DND-41 (cell line): ENCODE measurements at regions not wholly inside any gene's neighbourhood (a gene's known extent, or its start where the extent isn't known, plus 50 kb on each side); places are given as distances from the start of the nearest gene placed in this dataset.
A peak's percentile ranks its signal among the peaks of the same experiment; 100 is the strongest.

Source experiments
- ATAC-seq: fragments of 200-7000 bp; cut with Tn5 transposase; 3 replicates; pipeline ENCODE4 v1.9.1; 2021; ENCODE audit warnings: low read depth; ENCODE audit not compliant: insufficient read depth
- DNase-seq: peaks from one replicate; pipeline ENCODE4 v3.0.0-alpha.2; 2020
- H2AFZ ChIP-seq: 2 replicates; pipeline ENCODE4 v1.6.0; 2012; ENCODE audit warnings: low read depth, low read length
- H3K27ac ChIP-seq: 2 replicates; pipeline ENCODE4 v1.5.1; 2012; ENCODE audit warnings: low read length, inconsistent platforms
- H3K27me3 ChIP-seq: fragments of 200-600 bp; sonication (generic); 2 replicates; pipeline ENCODE4 v1.6.0; 2012; ENCODE audit warnings: low read length, mild to moderate bottlenecking, inconsistent platforms; ENCODE audit not compliant: insufficient read depth, poor library complexity
- H3K36me3 ChIP-seq: 2 replicates; pipeline ENCODE4 v1.5.1; 2012; ENCODE audit warnings: low read length, inconsistent platforms; ENCODE audit not compliant: insufficient read depth
- H3K4me1 ChIP-seq: 2 replicates; pipeline ENCODE4 v1.5.1; 2012; ENCODE audit warnings: mild to moderate bottlenecking, low read length; ENCODE audit not compliant: insufficient read depth
- H3K4me2 ChIP-seq: 2 replicates; pipeline ENCODE4 v1.6.0; 2012; ENCODE audit warnings: mild to moderate bottlenecking, moderate library complexity, low read length, inconsistent platforms; ENCODE audit not compliant: insufficient read depth
- H3K4me3 ChIP-seq, 2 experiments: fragments of 200-600 bp in 1 of 2; shearing (Covaris generic) in 1 of 2; 2 replicates each; pipeline ENCODE4 v1.5.1; 2012 to 2016; ENCODE audit warnings: inconsistent platforms in 2 of 2, low read length in 2 of 2, mild to moderate bottlenecking in 2 of 2, low read depth in 1 of 2, moderate library complexity in 1 of 2
- H3K79me2 ChIP-seq: 2 replicates; pipeline ENCODE4 v1.6.0; 2012; ENCODE audit warnings: low read length, inconsistent platforms; ENCODE audit not compliant: insufficient read depth
- H3K9ac ChIP-seq: 2 replicates; pipeline ENCODE4 v1.6.0; 2012; ENCODE audit warnings: low read depth, mild to moderate bottlenecking, inconsistent platforms, low read length, moderate library complexity
- H3K9me3 ChIP-seq: 2 replicates; pipeline ENCODE4 v1.5.1; 2012; ENCODE audit warnings: low read length, moderate library complexity, mild to moderate bottlenecking, inconsistent platforms; ENCODE audit not compliant: insufficient read depth, severe bottlenecking
- H4K20me1 ChIP-seq: 2 replicates; pipeline ENCODE4 v1.6.0; 2012; ENCODE audit warnings: low read length; ENCODE audit not compliant: insufficient read depth
- CTCF ChIP-seq: IDR thresholded peaks from 2 replicates; pipeline ENCODE4 v1.5.1; 2012; ENCODE audit warnings: borderline replicate concordance, low read length, moderate library complexity, mild to moderate bottlenecking; ENCODE audit not compliant: poor library complexity, severe bottlenecking; ENCODE audit errors: extremely low read depth
- EZH2 ChIP-seq: IDR thresholded peaks from 3 replicates; pipeline ENCODE4 v1.6.1; 2012; ENCODE audit warnings: borderline replicate concordance, low read depth, mild to moderate bottlenecking, moderate library complexity, low read length, inconsistent platforms; ENCODE audit not compliant: severe bottlenecking

DNA sequence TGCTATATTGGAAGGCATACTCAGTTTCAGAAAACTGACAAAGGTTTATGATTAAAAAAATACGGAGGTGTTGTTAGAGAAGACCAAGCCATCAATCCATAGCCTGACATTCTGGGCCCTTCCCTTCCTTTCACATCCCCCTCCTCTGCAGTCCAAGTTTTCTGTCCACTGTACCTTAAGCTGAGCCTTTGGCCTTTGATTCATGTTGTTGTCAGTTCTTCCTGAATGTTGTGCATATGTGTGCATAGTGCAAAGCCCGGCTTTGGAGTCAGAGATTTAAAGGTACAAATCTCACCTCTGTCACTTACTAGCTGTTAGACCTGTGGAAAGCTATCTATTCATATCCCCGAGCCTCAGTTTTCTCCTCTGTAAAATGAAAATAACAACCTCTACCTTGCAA, 104.9 kb upstream of the AGBL1 start:
- ATAC-seq, result no peak
- no peak for DNase-seq
- no peaks in the 10 kb centered on the region for H3K4me1 ChIP-seq
- H4K20me1 ChIP-seq, result no peaks in the 10 kb centered on the region
- H3K36me3 ChIP-seq, result no peaks in the 10 kb centered on the region
- TF ChIP-seq CTCF (no peak), EZH2 (no peak)
- no peak overlapping the region for H2AFZ ChIP-seq
- no peak overlapping the region for H3K9ac ChIP-seq
- H3K79me2 ChIP-seq, result no peaks in the 10 kb centered on the region
- no peak overlapping the region for H3K4me3 ChIP-seq
- no peak overlapping the region for H3K27ac ChIP-seq
- no peak overlapping the region for H3K4me2 ChIP-seq
- no peaks in the 10 kb centered on the region for H3K27me3 ChIP-seq
- H3K9me3 ChIP-seq, result no peaks in the 10 kb centered on the region

DNA sequence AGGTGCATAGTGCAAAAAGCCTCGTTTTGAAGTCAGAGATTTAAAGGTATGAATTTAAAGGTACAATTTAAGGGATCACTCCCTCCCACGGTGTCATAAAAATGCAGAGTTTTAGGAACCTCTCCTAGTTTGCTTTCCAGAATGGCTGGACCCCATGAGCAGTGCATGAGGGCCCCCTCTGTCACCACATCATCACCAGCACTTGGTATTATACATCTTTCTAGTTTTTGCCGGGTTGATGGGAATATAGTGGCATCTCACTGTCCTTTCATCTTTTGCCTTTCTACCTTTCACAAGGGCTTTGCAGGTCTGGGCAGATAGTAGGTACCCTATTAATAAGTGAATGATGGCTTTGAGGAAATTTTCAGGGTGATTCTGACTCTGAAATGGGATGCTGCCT, 103.6 kb upstream of the AGBL1 start:
- no peaks in the 10 kb centered on the region for H3K4me1 ChIP-seq
- no peak overlapping the region for H3K27ac ChIP-seq
- H3K4me3 ChIP-seq, result no peak overlapping the region
- H3K36me3 ChIP-seq, result no peaks in the 10 kb centered on the region
- H4K20me1 ChIP-seq, result no peaks in the 10 kb centered on the region
- no peaks in the 10 kb centered on the region for H3K79me2 ChIP-seq
- H3K9ac ChIP-seq, result no peak overlapping the region
- no peak overlapping the region for H3K4me2 ChIP-seq
- no peak for ATAC-seq
- TF ChIP-seq EZH2 (no peak), CTCF (no peak)
- no peaks in the 10 kb centered on the region for H3K9me3 ChIP-seq
- no peak overlapping the region for H2AFZ ChIP-seq
- DNase-seq, result no peak
- no peaks in the 10 kb centered on the region for H3K27me3 ChIP-seq

DNA sequence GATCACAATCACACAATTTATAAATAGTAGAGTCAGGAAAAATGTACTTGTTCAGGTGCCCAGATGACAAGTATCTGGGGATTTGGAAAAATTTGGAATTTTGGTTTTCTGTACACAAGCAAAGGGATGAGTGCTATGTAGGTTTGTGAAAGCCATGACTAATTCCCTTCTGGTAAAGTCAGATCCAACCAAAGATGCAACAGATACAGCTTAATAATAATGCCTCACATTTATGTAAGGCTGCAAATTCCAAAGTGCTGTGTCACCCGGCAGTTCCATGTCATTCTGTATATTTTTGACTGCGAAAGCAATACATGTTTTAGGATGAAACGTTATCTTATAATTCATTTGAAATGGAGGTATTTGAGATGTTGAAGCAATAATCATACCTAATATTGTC, 102.7 kb upstream of the AGBL1 start:
- no peak overlapping the region for H3K9ac ChIP-seq
- TF ChIP-seq EZH2 (no peak), CTCF (no peak)
- no peak overlapping the region for H3K4me3 ChIP-seq
- no peak overlapping the region for H2AFZ ChIP-seq
- H4K20me1 ChIP-seq, result no peaks in the 10 kb centered on the region
- no peaks in the 10 kb centered on the region for H3K79me2 ChIP-seq
- H3K36me3 ChIP-seq, result no peaks in the 10 kb centered on the region
- DNase-seq, result no peak
- H3K4me2 ChIP-seq, result no peak overlapping the region
- H3K27me3 ChIP-seq, result no peaks in the 10 kb centered on the region
- no peaks in the 10 kb centered on the region for H3K9me3 ChIP-seq
- no peaks in the 10 kb centered on the region for H3K4me1 ChIP-seq
- H3K27ac ChIP-seq, result no peak overlapping the region
- no peak for ATAC-seq

GRCh38 chr15:85977586-85977985, 102.1 kb upstream of the AGBL1 start:
- no peaks in the 10 kb centered on the region for H4K20me1 ChIP-seq
- no peak overlapping the region for H2AFZ ChIP-seq
- no peaks in the 10 kb centered on the region for H3K36me3 ChIP-seq
- no peak overlapping the region for H3K4me3 ChIP-seq
- no peak overlapping the region for H3K4me2 ChIP-seq
- no peak overlapping the region for H3K9ac ChIP-seq
- no peak overlapping the region for H3K27ac ChIP-seq
- peak; percentile 21 for DNase-seq
- TF ChIP-seq EZH2 (no peak), CTCF (no peak)
- H3K9me3 ChIP-seq, result no peaks in the 10 kb centered on the region
- no peaks in the 10 kb centered on the region for H3K79me2 ChIP-seq
- H3K4me1 ChIP-seq, result no peaks in the 10 kb centered on the region
- peak; percentile 50; the same call in 1 of the 3 replicates for ATAC-seq
- no peaks in the 10 kb centered on the region for H3K27me3 ChIP-seq
